ENCODE measurements at regions not wholly inside any gene's neighbourhood (a gene's known extent, or its start where the extent isn't known, plus 50 kb on each side); places are given as distances from the start of the nearest gene placed in this dataset.

- H3K27me3 ChIP-seq (ENCODE audit: insufficient read depth, low read length): no peaks in the 10 kb centered on the region
- H3K4me3 ChIP-seq (ENCODE audit: low read length): no peak overlapping the region
- no peak overlapping the region for H3K9ac ChIP-seq (ENCODE audit: low read depth, low read length)
- no peaks in the 10 kb centered on the region for H3K36me3 ChIP-seq (ENCODE audit: insufficient read depth, low read length)
- H3K27ac ChIP-seq (ENCODE audit: low read depth, low read length): no peak overlapping the region
- whole genome bisulfite sequencing: 97% methylated on average over 3 of the region's 3 CpGs
- H3K4me1 ChIP-seq (ENCODE audit: insufficient read depth, low read length): no peaks in the 10 kb centered on the region
- no peaks in the 10 kb centered on the region for H3K9me3 ChIP-seq (ENCODE audit: insufficient read depth, low read depth, low read length)
Measured at GRCh38 chr11:112770487-112770886, 190.7 kb upstream of the NCAM1 start.

GRCh38 chr11:112771851-112772250 is 189.4 kb upstream of the NCAM1 start:
- WGBS: 94% methylated on average over 2 of the region's 2 CpGs
- Histone ChIP-seq H3K4me1 (ENCODE audit: insufficient read depth, low read length) (no peaks in the 10 kb centered on the region), H3K9ac (ENCODE audit: low read depth, low read length) (no peak overlapping the region)

GRCh38 chr11:112773264-112773663 is 188.0 kb upstream of the NCAM1 start:
- H3K36me3 ChIP-seq (ENCODE audit: insufficient read depth, low read length): no peaks in the 10 kb centered on the region
- H3K9me3 ChIP-seq (ENCODE audit: insufficient read depth, low read depth, low read length): no peaks in the 10 kb centered on the region
- no peak overlapping the region for H3K27ac ChIP-seq (ENCODE audit: low read depth, low read length)
- H3K4me1 ChIP-seq (ENCODE audit: insufficient read depth, low read length): no peaks in the 10 kb centered on the region
- no peaks in the 10 kb centered on the region for H3K27me3 ChIP-seq (ENCODE audit: insufficient read depth, low read length)
- H3K9ac ChIP-seq (ENCODE audit: low read depth, low read length): no peak overlapping the region
- no peak overlapping the region for H3K4me3 ChIP-seq (ENCODE audit: low read length)
- WGBS: 90% methylated on average over 4 of the region's 4 CpGs

More at GRCh38 chr11:112771851-112772250, 189.4 kb upstream of the NCAM1 start:
- H3K9me3 ChIP-seq (ENCODE audit: insufficient read depth, low read depth, low read length): no peaks in the 10 kb centered on the region
- H3K4me3 ChIP-seq (ENCODE audit: low read length): no peak overlapping the region
- H3K27ac ChIP-seq (ENCODE audit: low read depth, low read length): no peak overlapping the region
- no peaks in the 10 kb centered on the region for H3K36me3 ChIP-seq (ENCODE audit: insufficient read depth, low read length)
- H3K27me3 ChIP-seq (ENCODE audit: insufficient read depth, low read length): no peaks in the 10 kb centered on the region

- H3K36me3 ChIP-seq (ENCODE audit: insufficient read depth, low read length): no peaks in the 10 kb centered on the region
- 95% methylated on average over 5 of the region's 5 CpGs for WGBS
- 0 out of 2 replicates have a peak, but pooled peaks cover 5% of the 10 kb centered on the region for H3K4me1 ChIP-seq (ENCODE audit: insufficient read depth, low read length)
- H3K9ac ChIP-seq (ENCODE audit: low read depth, low read length): no peak overlapping the region
- no peak overlapping the region for H3K27ac ChIP-seq (ENCODE audit: low read depth, low read length)
- H3K27me3 ChIP-seq (ENCODE audit: insufficient read depth, low read length): no peaks in the 10 kb centered on the region
- no peak overlapping the region for H3K4me3 ChIP-seq (ENCODE audit: low read length)
- no peaks in the 10 kb centered on the region for H3K9me3 ChIP-seq (ENCODE audit: insufficient read depth, low read depth, low read length)
Measured at GRCh38 chr11:112776834-112777233, 184.4 kb upstream of the NCAM1 start.

GRCh38 chr11:112777283-112777751 is 183.9 kb upstream of the NCAM1 start:
- Histone ChIP-seq H3K27ac (ENCODE audit: low read depth, low read length) (no peak overlapping the region), H3K36me3 (ENCODE audit: insufficient read depth, low read length) (no peaks in the 10 kb centered on the region), H3K9me3 (ENCODE audit: insufficient read depth, low read depth, low read length) (no peaks in the 10 kb centered on the region), H3K9ac (ENCODE audit: low read depth, low read length) (no peak overlapping the region), H3K4me1 (ENCODE audit: insufficient read depth, low read length) (0 out of 2 replicates have a peak, but pooled peaks cover 5% of the 10 kb centered on the region), H3K4me3 (ENCODE audit: low read length) (no peak overlapping the region), H3K27me3 (ENCODE audit: insufficient read depth, low read length) (no peaks in the 10 kb centered on the region)
- WGBS: 77% methylated on average over 12 of the region's 12 CpGs

- Histone ChIP-seq H3K4me1 (ENCODE audit: insufficient read depth, low read length) (0 out of 2 replicates have a peak, but pooled peaks cover 5% of the 10 kb centered on the region), H3K36me3 (ENCODE audit: insufficient read depth, low read length) (no peaks in the 10 kb centered on the region), H3K4me3 (ENCODE audit: low read length) (no peak overlapping the region), H3K27ac (ENCODE audit: low read depth, low read length) (no peak overlapping the region), H3K9ac (ENCODE audit: low read depth, low read length) (no peak overlapping the region), H3K9me3 (ENCODE audit: insufficient read depth, low read depth, low read length) (no peaks in the 10 kb centered on the region), H3K27me3 (ENCODE audit: insufficient read depth, low read length) (no peaks in the 10 kb centered on the region)
- WGBS: 86% methylated on average over 12 of the region's 12 CpGs
Measured at GRCh38 chr11:112778091-112778876, 182.9 kb upstream of the NCAM1 start.

- H3K36me3 ChIP-seq (ENCODE audit: insufficient read depth, low read length): no peaks in the 10 kb centered on the region
- H3K27ac ChIP-seq (ENCODE audit: low read depth, low read length): no peak overlapping the region
- no peak overlapping the region for H3K9ac ChIP-seq (ENCODE audit: low read depth, low read length)
- no peaks in the 10 kb centered on the region for H3K27me3 ChIP-seq (ENCODE audit: insufficient read depth, low read length)
- no peaks in the 10 kb centered on the region for H3K9me3 ChIP-seq (ENCODE audit: insufficient read depth, low read depth, low read length)
- H3K4me1 ChIP-seq (ENCODE audit: insufficient read depth, low read length): 0 out of 2 replicates have a peak, but pooled peaks cover 5% of the 10 kb centered on the region
- no peak overlapping the region for H3K4me3 ChIP-seq (ENCODE audit: low read length)
- WGBS: 95% methylated on average over 2 of the region's 3 CpGs
Measured at GRCh38 chr11:112778877-112779266, 182.3 kb upstream of the NCAM1 start.

- Histone ChIP-seq H3K9ac (ENCODE audit: low read depth, low read length) (no peak overlapping the region), H3K4me1 (ENCODE audit: insufficient read depth, low read length) (0 out of 2 replicates have a peak, but pooled peaks cover 5% of the 10 kb centered on the region), H3K27me3 (ENCODE audit: insufficient read depth, low read length) (no peaks in the 10 kb centered on the region), H3K4me3 (ENCODE audit: low read length) (no peak overlapping the region), H3K27ac (ENCODE audit: low read depth, low read length) (no peak overlapping the region), H3K36me3 (ENCODE audit: insufficient read depth, low read length) (no peaks in the 10 kb centered on the region), H3K9me3 (ENCODE audit: insufficient read depth, low read depth, low read length) (no peaks in the 10 kb centered on the region)
- WGBS: 91% methylated on average over 19 of the region's 19 CpGs
Measured at GRCh38 chr11:112780351-112781087, 180.7 kb upstream of the NCAM1 start.

GRCh38 chr11:112783945-112784322 is 177.3 kb upstream of the NCAM1 start:
- H3K27me3 ChIP-seq (ENCODE audit: insufficient read depth, low read length): no peaks in the 10 kb centered on the region
- no peaks in the 10 kb centered on the region for H3K36me3 ChIP-seq (ENCODE audit: insufficient read depth, low read length)
- no peak overlapping the region for H3K9ac ChIP-seq (ENCODE audit: low read depth, low read length)
- H3K4me1 ChIP-seq (ENCODE audit: insufficient read depth, low read length): 0 out of 2 replicates have a peak, but pooled peaks cover 5% of the 10 kb centered on the region
- no peaks in the 10 kb centered on the region for H3K9me3 ChIP-seq (ENCODE audit: insufficient read depth, low read depth, low read length)
- no peak overlapping the region for H3K4me3 ChIP-seq (ENCODE audit: low read length)
- H3K27ac ChIP-seq (ENCODE audit: low read depth, low read length): no peak overlapping the region
- WGBS: 95% methylated on average over 4 of the region's 4 CpGs

GRCh38 chr11:112784323-112785073 is 176.7 kb upstream of the NCAM1 start:
- Histone ChIP-seq H3K4me3 (ENCODE audit: low read length) (no peak overlapping the region), H3K36me3 (ENCODE audit: insufficient read depth, low read length) (no peaks in the 10 kb centered on the region), H3K4me1 (ENCODE audit: insufficient read depth, low read length) (0 out of 2 replicates have a peak, but pooled peaks cover 5% of the 10 kb centered on the region), H3K9ac (ENCODE audit: low read depth, low read length) (no peak overlapping the region), H3K9me3 (ENCODE audit: insufficient read depth, low read depth, low read length) (no peaks in the 10 kb centered on the region), H3K27ac (ENCODE audit: low read depth, low read length) (no peak overlapping the region), H3K27me3 (ENCODE audit: insufficient read depth, low read length) (no peaks in the 10 kb centered on the region)
- WGBS: 88% methylated on average over 24 of the region's 24 CpGs

- no peaks in the 10 kb centered on the region for H3K36me3 ChIP-seq (ENCODE audit: insufficient read depth, low read length)
- H3K4me1 ChIP-seq (ENCODE audit: insufficient read depth, low read length): 0 out of 2 replicates have a peak, but pooled peaks cover 5% of the 10 kb centered on the region
- 85% methylated on average over 7 of the region's 7 CpGs for WGBS
- no peaks in the 10 kb centered on the region for H3K27me3 ChIP-seq (ENCODE audit: insufficient read depth, low read length)
- no peak overlapping the region for H3K9ac ChIP-seq (ENCODE audit: low read depth, low read length)
- H3K27ac ChIP-seq (ENCODE audit: low read depth, low read length): no peak overlapping the region
- H3K9me3 ChIP-seq (ENCODE audit: insufficient read depth, low read depth, low read length): no peaks in the 10 kb centered on the region
- H3K4me3 ChIP-seq (ENCODE audit: low read length): no peak overlapping the region
Measured at GRCh38 chr11:112785149-112785548, 176.1 kb upstream of the NCAM1 start.

All from HUES64 (cell line).